HG03280 (cell line): ENCODE measurements at regions not wholly inside any gene's neighbourhood (a gene's known extent, or its start where the extent isn't known, plus 50 kb on each side); places are given as distances from the start of the nearest gene placed in this dataset.
"Not testable (repeated sequence)": the region's sequence is repeated elsewhere in the genome, so short reads cannot be mapped to it uniquely, and the experiment has no call there.

Experiments used
- ATAC-seq: cut with Tn5 transposase; IDR thresholded peaks from one replicate; pipeline ENCODE4 v1.9.1; 2021; ENCODE audit warnings: mild to moderate bottlenecking, moderate library complexity; ENCODE audit not compliant: unreplicated experiment

DNA sequence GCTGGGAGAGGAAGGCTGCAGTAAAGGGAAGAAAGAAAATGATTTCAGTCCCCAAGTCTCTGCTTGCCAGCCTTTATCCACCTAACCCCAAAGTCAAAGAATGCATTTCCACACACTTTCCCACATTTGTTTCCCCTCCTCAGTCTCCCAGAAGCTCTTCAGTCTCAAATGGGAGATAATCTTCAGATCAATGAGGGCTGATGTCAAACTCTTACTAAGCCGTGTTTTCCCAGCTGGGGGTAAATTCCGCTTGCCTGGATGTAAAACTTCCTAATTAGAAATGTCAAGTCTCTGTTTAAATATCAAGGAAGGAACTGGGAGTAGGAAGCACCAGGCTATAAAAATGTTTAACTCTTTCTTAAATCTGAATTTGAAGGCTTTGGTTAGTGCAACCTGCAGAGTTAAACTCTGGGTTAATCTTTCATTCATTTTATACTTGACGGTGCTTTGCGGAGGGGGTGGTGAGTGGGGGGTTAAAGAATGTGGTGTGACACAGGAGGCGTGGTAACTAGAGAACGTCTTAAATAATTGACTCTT lies 601.4 kb upstream of the ACTRT1 start:
- ATAC-seq, result no peak

- ATAC-seq, result no peak
These were observed 598.1 kb upstream of the ACTRT1 start for GRCh38 chrX:128650326-128650725.

DNA sequence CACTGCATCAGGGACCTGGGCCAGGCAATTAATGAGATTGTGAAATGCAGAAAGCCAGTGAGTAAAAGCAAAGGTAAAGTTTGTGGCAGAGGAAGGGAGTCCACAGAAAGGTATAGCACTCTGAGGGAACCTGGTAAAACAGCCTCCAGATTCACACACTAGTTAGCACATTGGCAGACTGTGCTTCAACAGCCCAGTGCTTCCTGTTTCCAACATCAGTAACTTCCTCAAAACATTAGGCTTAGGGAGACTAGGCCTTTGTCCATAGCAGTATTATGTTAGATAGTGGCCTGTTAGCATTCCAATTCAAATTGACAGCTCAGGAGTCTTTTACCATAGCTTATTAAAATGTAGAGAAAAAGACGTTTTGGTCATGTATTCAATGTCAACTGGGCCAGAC lies 582.6 kb upstream of the ACTRT1 start:
- ATAC-seq, result no peak

GRCh38 chrX:128623361-128623760 lies 571.2 kb upstream of the ACTRT1 start:
- no peak for ATAC-seq

DNA sequence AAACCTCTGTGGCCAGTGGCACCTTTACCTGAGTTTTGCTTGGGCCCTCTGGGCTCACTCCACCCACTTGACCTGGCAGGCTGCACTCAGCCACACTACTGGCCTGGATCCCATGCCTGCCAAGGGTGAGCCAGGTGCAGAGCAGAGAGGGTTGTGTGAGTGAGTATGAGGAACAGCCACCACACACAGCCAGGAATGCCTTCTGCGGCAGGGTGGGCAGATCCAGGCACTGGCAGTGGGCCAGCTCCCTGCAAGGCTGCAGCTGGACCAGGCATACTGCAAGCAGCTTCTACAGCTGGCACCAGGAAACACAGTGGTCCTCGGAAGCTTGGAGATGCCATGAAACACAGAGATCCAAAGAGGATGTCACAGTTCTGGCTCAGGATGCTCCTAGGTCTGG lies 570.1 kb upstream of the ACTRT1 start:
- no peak for ATAC-seq

- ATAC-seq, result no peak
These were observed 567.3 kb upstream of the ACTRT1 start for GRCh38 chrX:128619490-128619889.

DNA sequence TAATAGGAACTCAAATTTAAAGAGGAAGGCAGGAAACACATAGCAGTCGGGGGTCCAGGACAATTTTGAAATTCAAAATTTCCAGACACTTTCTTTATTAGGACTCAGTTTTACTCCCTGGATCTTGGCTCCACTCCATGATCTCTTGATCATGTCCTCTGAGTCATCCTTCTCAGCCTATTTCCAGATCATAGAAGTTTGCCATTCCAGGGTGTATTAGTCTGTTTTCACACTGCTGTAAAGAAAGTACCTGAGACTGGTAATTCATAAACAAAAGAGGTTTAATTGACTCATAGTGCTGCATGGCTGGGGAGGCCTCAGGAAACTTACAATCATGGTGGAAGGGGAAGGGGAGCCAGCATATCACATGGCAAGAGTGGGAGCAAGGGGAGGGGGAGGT lies 564.7 kb upstream of the ACTRT1 start:
- no peak for ATAC-seq

DNA sequence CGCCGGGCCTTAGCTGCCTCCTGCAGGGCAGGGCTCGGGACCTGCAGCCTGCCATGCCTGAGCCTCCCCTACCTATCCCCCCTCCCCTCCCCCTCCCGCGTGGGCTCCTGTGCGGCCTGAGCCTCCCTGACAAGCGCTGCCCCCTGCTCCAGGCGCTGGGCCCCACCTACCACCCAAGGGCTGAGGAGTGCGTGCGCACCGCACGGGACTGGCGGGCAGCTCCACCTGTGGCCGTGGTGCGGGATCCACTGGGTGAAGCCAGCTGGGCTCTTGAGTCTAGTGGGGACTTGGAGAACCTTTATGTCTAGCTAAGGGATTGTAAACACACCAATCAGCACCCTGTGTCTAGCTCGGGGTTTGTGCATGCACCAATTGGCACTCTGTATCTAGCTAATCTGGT lies 554.6 kb upstream of the ACTRT1 start:
- not testable (repeated sequence) for ATAC-seq

DNA sequence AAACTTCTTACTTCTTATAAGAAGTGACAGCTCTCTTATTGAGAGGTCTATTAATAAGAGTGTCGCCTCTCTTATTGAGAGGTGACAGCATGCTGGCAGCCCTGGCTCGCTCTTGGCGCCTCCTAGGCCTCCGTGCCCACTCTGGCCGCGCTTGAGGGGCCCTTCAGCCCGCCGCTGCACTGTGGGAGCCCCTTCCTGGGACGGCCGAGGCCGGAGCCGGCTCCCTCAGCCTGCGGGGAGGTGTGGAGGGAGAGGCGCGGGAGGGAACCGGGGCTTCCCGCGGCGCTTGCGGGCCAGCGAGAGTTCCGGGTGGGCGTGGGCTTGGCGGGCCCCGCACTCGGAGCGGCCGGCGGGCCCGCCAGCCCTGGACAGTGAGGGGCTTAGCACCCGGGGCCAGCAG lies 554.2 kb upstream of the ACTRT1 start:
- ATAC-seq, result not testable (repeated sequence)

DNA sequence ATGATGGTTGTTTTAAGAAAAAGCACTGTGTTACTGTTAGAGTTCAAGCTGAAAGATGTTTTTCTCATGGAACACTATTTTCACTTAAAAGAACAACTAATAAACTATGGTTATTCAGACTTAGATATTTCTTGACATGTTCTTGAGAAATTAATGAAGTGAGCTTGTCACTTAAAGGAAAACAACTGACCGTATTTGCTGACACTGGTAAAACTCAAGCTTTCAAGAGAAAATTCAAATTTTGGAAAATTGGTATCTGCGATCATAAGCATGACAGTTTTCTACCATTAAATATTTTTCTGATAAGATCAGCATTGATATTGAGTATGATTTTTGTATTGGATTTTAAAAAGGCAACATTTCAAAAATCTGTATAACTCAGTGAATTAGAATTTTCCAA lies 549.5 kb upstream of the ACTRT1 start:
- no peak for ATAC-seq

GRCh38 chrX:128599632-128600031 lies 547.4 kb upstream of the ACTRT1 start:
- no peak for ATAC-seq

GRCh38 chrX:128582036-128582435 lies 529.8 kb upstream of the ACTRT1 start:
- ATAC-seq, result no peak

- ATAC-seq, result no peak
These were observed 529.4 kb upstream of the ACTRT1 start for GRCh38 chrX:128581615-128582014.

GRCh38 chrX:128543114-128543513 lies 490.9 kb upstream of the ACTRT1 start:
- no peak for ATAC-seq

- ATAC-seq, result no peak
These were observed 466.3 kb upstream of the ACTRT1 start for GRCh38 chrX:128518508-128518907.

GRCh38 chrX:128517691-128518090 lies 465.5 kb upstream of the ACTRT1 start:
- no peak for ATAC-seq

DNA sequence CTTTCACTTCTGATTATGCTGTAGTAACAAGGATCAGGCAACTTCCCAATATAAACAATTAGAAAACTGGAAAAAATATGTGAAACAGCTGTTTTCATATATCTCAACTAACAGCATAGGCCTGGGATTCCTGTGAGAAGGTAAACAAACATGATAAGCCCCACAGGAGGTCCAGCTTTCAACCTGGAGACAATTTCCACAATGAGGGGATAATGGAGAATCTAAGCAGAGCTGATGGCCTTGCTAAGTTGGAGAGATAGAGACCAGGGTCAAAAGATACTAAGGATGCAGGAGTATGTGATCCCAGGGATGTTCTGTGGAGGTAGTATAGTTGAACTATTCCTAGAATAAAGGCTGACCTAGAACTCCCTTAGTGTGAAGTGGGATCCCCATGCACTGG lies 452.3 kb upstream of the ACTRT1 start:
- no peak for ATAC-seq

DNA sequence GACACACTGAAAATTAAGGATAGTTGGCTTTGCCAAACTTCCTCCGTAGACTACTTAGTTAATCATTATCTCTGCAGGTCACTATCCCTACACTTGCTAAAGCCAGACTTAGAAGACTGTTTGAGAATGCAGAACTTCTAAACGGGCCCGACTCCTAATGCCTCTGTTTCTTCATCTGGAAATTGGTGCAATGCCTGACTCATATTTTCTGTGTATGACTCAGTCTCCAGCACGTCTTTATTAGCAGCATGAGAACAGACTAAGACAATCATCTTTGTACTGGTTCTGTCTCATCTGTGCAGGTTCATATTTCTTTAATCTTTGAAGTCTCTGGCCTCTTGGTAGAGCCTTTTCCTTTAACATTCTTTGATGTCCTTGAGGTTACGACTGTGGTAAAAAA lies 411.9 kb upstream of the ACTRT1 start:
- no peak for ATAC-seq

DNA sequence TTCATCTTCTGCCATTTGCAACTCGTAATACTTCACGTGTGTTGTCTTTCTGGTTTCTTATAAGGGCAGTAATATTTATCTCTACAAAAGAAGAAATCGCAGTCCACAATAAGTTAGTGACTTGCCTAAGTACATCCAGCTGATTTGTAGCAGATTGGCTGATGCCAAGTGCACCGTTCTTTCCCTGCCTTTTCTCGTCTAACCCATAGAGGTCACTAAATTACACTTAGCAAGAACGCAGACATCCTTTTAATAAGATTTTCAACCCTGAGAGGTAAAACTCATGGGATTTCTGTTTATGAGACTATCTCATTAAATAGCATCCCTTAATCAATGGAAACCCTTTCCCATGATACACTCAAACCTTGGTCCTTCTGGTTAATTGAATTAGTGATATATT lies 408.6 kb upstream of the ACTRT1 start:
- ATAC-seq, result no peak

DNA sequence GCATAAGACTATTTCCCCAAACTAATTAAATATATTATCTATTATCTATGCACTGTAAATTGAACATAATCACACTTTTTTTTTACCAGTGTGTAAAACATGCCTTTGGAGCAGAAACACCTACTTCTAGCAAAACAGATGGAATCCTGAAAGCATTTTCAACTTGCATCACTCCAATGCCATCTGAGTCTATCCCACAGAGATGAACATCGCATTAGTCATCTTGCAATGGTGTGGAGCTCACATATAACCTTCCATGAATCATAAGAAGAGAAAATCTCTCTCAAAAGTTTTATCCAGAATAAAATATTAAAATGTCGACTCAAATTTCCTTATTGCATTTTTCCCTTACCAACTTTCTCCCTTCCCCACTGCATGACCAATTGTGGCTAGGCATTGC lies 406.7 kb upstream of the ACTRT1 start:
- no peak for ATAC-seq

- no peak for ATAC-seq
These were observed 405.5 kb upstream of the ACTRT1 start for GRCh38 chrX:128457674-128458073.

GRCh38 chrX:128439159-128439558 lies 387.0 kb upstream of the ACTRT1 start:
- no peak for ATAC-seq

DNA sequence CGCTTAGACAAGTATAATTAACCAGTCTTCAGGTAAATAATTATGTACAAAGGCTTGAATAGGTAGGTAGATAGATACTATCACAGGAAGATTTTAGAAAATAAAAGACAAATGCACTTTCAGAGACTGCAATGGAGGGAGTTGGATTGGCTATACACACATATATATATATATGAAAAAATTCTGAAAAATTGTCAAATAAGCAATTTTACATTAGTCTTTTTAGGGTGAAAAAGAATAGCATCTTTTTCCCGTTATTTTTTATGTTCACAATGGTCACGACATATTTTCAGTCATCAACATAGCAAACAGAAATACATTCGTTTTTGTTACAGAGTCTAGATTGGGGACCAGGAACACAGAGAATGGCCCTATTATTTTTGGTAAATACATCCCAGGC lies 385.9 kb upstream of the ACTRT1 start:
- ATAC-seq, result no peak
